SIG-M5 treated with dmso at 0.1 percent for 504 hours (cell line): ENCODE measurements at regions not wholly inside any gene's neighbourhood (a gene's known extent, or its start where the extent isn't known, plus 50 kb on each side); places are given as distances from the start of the nearest gene placed in this dataset.
"Not testable (repeated sequence)": the region's sequence is repeated elsewhere in the genome, so short reads cannot be mapped to it uniquely, and the experiment has no call there.

Experiments
- DNase-seq: peaks from one replicate; lab custom pipeline; 2025; ENCODE audit not compliant: unreplicated experiment; lab: John Stamatoyannopoulos, UW

DNA sequence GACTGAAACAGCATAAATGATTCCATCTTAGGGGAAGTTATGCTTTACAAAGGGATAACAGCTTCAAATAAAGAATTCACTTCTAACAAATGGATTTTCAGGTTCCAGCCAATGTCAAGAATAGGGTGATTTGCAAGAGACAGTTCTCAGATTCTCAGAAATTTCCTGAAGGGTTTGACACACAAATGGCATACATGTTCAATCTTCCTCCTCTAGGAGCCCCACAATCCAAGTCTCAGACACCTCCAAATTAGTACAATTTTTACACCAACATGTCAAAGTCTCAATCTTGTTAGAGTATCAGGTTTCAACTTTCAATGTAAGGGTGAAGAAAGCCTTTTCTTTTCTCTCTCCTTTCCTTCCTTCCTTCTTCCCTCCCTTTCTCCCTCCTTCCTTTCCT lies 996.6 kb downstream of the TLE1 start:
- DNase-seq: no peak

DNA sequence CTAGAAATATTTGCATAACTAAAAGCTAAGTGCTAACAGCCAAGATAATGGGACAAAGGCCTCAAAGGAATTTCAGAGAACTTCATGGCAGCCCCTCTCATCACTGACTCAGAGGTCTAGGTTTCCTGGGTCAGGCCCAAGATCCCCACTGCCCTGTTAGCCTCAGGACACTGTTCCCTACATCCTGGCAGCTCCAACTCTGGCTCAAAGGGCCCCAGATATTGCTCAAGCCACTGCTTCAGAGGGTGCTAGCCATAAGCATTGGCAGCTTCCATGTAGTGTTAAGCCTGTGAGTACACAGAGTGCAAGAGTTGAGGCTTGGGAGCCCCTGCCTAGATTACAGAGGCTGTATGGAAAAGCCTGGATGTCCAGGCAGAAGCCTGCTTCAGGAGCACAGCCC lies 998.1 kb downstream of the TLE1 start:
- no peak for DNase-seq

DNA sequence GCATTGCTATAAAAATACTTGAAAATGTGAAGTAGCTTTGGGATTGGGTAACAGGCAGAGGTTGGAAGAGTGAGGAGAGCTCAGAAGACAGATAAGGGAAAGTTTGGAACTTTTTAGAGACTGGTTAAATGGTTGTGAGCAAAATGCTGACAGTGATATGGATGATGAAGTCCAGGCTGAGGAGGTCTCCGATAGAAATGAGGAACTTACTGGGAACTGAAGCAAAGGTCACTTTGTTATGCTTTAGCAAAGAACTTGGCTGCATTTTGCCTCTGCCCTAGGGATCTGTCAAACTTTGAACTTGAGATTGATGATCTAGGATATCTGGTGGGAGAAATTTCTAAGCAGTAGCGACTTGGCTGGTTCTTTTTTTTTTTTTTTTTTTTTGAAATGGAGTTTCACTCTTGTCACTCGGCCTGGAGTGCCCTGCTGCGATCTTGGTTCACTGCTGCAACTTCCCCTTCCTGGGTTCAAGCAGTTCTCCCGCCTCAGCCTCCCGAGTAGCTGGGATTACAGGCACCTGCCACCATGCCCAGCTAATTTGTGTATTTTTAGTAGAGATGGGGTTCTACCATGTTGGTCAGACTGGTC lies 998.9 kb downstream of the TLE1 start:
- no peak for DNase-seq

DNA sequence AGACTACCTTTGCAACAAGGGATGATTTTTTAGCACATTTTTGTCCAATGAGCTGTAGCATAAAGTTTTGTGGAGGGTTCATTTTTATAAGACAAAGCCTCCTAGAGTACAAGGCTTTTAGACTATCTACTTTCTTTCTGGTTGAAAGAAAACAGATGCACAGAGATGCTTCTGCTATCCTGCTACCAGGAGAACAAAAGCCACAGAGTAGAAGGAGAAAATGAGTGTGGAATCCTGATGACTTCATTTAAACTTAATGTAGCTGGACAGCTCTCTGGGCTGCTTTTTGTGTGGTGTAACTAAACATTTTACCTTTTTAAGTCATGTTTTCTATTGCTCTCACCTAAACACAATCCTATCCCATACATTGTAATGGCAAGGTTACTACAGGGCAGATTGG lies 1009.4 kb downstream of the TLE1 start:
- no peak for DNase-seq

DNA sequence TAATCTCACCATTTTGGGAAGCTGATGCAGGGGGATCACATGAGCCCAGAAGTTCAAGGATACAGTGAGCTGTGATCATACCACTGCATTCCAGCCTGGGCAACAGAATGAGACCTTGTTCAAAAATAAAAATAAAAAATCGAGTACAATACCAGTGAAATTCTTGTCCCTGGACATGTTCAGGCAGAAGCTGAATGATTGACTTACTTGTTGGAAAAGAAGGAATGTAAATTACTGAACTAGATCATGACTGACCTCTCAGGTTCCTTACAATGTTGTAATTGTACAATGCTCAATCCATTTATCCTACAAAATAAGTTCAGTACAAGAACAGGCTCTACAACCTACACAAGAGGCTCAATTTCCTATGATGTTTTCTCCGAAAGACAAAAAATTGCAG lies 1010.4 kb downstream of the TLE1 start:
- DNase-seq: no peak

DNA sequence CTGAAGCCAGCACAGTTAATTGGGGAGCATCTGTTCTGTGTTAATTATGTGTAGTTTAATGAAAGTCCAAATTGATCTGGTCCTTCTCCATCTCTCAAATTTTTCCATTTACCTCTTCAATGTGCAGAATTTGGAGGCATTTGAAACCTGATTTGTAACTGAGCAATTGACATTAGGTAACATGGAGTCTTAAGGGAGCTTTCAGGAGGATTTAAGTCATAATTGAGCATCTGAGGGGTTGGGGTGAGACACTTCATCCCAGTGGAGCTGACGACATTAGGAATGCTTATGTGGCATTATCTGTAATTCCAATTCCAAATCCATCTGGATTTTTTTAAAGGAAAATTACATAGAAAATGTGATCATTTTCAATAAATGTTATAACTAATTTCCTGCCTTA lies 1015.9 kb downstream of the TLE1 start:
- no peak for DNase-seq

DNA sequence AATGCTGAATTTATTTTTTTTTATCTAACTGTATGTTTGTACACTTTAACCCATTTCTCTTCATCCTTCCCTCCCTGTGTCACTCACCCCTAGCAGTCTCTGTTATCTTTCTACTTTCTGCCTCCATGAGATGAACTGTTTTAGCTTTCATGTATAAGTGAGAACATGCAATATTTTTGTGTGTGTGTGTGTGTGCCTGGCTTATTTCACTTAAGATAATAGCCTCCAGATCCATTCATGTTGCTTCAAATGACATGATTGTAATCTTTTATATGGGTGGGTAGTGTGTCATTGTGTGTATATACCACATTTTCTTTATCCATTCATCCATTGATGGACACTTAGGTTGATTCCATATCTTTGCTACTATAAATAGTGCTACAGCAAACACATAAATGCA lies 1023.9 kb downstream of the TLE1 start:
- no peak for DNase-seq

DNA sequence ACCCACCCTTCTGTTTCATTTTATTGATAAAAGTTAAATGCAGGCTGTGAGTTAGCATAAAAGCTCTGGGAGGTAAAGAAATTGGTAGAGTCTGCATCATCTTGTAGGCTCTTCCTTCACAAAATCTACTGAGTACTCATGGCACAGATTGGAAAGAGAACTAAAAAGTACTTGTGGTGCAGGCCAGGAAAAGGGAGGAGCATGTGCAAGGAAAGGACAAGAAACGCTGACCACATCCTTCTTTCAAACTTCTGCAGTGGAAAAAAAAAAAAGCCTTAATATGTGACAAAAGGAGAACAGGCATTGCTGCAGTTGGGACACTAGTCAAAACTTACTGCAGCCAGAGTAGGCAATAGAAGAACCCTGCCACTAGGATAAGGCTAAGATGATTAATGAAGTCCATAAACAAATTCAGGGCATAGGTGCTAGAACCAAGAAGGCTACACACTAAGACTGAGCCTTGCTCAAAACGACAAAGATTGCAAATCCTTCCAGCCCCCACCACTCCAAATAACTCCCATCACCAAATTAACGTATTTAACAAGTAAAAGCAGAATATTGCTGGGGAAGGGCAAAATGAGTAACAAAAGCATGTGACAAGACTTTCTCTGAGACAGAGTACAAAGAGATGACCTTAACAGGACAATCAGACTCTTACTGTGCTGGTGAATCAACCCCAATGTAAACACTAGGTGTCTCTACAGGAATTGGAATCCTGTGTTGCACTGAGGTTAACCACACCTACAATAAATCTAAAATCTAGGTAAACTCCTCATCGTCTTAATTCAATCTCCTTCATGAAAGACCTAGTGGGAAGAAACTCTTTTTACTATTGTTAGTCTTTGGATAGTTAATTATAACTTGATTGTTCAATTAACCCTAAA lies 1024.8 kb downstream of the TLE1 start:
- DNase-seq: peak; percentile 23

DNA sequence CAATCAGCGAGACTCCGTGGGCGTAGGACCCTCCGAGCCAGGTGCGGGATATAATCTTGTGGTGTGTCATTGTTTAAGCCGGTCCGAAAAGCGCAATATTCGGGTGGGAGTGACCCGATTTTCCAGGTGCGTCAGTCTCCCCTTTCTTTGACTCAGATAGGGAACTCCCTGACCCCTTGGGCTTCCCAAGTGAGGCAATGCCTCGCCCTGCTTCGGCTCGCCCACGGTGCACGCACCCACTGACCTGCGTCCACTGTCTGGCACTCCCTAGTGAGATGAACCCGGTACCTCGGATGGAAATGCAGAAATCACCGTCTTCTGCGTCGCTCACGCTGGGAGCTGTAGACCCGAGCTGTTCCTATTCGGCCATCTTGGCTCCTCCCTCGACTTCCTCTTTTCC lies 1029.6 kb downstream of the TLE1 start:
- not testable (repeated sequence) for DNase-seq

DNA sequence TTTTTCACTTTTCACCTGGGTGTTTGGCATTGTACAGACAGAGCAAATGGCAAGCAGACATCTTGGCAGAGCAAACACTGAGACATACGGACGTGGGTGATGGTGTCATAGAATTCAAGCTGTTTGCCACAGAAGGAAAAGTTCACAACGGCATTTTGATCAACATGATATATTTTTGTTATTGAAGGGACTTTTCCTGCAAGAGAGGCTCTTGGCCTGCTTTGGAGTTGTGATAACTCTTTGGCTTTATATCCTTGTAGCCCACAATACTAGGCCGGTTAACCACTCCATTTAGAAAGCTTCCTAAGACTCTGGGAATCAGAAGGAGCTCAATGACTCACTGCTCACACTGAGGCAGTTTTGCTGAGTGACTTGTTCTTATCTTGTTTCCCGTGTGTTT lies 1038.3 kb downstream of the TLE1 start:
- no peak for DNase-seq

DNA sequence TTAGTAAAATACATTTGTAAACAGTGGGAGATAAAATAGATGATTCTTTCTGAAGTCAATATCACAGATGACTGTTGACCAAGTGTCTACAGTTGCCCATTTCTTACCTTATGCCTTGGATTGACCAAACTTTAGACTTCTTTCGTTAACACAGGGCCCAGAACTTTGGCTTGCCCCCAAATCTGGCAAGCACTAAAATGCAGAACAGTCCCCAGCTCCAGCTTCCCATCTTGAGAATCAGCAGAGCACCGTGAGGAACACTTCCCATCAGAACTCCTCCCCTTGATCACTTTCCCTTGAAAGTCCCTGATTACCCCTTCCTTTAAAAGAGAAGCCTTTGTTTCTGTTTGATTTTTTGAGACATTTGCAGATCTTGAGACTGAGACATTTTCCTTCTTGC lies 1039.9 kb downstream of the TLE1 start:
- no peak for DNase-seq

DNA sequence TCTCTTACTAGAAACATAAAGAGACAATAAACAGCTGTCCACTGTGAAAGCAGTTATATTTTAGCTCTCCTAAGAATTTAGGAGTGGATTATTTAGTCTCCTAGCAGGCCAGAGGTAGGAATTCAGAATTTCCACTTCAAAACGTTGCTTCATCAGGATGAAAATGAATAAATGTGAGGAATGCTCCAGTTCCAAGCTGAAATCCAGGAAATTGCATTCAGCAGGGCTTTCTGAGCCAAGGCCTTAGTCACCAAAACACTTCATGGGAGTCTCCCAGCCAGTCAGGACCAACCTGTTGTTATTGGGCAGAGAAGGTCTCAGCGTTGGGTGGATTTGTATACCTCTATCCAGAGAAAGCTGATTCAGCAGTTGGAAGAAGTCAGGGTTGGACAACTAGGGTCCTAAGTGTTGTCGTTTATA lies 1040.3 kb downstream of the TLE1 start:
- no peak for DNase-seq

DNA sequence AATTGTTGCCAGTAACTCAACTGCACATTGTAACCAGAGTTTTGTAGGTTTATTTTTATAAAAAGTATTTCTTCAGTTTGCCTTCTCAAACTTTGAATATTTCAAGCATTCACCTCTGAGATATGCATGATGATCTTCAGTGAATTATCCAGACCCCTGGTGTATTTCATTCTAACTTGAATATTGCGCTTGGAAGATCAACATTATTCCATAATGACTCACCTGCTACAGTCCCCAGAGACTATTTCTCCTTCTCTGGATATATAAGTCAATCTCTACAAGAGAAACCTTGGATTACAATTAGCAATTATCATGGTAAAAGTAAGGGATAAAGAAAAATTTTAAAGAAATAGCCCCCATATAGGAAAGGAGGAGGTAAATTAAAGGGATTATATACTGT lies 1041.0 kb downstream of the TLE1 start:
- DNase-seq: no peak

DNA sequence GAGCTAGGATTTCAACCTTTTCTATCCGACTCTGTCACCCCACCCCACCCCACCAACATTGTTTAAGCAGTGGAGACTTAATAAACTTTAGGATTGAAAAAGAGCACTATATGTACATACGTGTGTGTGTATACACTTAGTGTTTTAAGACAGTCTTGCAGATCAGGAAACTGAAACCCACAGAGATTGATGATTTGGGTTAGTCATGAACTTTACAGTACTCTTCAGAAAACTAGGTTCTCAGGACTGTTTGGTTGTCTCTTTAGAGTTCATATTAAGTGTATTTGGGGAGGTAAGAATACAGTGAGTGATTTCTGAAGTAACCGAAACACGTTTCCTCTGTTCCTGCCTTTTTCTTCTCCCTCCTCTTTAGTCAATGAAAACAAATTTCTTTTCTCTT lies 1043.1 kb downstream of the TLE1 start:
- no peak for DNase-seq

DNA sequence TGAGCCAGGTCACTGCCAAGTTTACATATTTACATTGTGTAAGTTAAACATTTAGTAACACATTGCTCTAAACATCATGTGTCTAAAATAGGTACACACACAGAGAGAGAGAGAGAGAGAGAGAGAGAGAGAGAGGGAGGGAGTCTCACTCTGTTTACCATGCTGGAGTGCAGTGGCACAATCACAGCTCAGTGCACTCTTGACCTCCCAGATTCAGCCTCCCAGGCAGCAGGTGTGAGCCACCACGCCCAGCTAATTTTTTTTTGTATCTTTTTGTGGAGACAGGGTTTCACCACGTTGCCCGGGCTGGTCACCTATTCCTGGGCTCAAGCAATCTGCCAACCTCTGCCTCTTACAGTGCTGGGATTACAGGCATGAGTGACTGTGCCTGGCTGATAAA lies 1045.3 kb downstream of the TLE1 start:
- no peak for DNase-seq

DNA sequence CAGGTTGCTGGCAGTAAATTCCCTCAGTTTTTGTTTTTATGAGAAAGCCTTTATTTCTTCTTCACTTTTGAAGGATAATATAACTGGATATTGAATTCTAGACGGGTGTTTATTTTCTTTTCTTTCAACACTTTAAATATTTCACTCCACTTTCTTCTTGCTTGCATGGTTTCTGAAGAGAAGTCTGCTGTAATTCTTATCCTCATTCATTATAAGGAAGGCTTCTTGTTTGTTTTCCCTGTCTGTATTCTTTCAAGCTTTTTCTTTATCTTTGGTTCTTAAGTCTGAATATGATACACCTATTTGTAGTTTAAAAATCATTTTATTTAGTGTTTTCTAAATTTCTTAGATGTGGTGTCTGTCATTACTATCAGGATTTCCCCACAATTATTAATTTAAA lies 1054.3 kb downstream of the TLE1 start:
- DNase-seq: no peak

DNA sequence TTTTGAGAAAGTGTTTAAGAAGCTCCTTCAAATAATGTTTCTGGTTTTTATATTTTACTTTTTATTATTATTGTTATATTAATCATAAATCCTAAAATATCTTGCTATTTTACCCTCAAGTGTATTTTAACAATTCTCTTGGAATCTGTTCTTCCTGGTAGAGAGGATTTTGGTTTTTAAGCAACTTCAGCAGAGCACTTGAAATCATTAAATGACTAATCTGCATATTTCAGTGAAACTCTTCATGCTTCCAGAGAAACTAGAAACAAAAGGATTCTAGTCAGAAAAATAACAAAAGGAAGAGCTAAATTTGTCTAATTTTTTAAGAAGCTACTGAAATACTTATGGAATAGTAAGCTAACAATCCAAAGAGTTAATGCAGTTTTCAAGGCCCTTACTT lies 1057.3 kb downstream of the TLE1 start:
- DNase-seq: no peak

DNA sequence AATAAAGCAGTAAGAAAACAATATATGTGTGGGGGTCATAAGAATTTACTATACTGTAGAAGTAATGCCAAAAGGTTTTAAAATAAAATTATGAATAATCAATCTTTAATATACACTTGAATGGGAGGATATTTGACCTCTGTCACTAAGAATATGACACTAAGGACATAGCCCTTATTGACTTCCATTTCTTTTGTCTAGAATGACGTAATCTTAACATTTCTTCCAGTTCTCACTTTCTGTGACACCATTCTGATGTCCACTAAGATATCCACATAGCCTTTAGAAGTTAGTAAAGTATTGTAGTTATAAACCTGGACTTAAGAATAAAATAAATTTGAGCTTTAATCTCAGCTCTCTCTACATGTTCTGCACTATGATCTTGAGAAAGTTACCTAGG lies 1050.7 kb downstream of the TLE4 start:
- DNase-seq: no peak

DNA sequence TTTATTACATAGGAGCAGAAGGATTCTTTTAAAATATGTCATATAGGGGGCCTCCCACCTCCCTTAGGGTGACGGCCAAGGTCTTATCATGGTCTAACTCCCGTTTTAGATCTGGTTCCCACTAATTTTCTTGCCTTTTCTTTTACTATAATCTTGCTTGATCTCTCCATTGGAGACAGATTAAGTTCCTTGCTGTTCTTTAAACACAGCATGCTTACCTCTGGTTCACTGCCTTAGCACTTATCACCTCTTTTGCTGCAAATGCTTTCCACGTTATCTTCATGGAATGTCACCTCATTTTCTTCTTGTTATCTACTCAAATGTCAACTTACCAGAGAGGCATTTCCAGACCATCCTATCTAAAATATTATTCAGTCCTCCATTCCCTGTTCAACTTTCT lies 1047.6 kb downstream of the TLE4 start:
- DNase-seq: no peak

DNA sequence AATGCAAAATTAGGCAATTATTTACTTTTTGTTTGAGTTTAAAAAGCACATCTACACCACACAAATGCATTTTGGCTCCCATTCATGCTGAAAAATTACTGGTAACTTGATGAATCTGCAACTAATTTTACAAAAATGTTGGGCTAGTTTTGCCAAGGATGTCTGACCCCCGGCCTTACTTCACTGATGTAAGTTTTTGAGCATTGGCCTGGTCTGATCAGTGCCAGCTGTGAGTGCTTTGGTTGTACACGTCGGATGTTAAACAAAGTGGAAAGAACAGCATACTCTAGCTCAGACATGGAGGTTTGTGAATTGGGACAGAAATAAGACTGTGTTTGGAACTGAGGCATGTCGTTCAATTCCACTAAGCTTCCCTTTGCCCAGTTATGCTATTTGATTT lies 1044.2 kb downstream of the TLE4 start:
- no peak for DNase-seq

DNA sequence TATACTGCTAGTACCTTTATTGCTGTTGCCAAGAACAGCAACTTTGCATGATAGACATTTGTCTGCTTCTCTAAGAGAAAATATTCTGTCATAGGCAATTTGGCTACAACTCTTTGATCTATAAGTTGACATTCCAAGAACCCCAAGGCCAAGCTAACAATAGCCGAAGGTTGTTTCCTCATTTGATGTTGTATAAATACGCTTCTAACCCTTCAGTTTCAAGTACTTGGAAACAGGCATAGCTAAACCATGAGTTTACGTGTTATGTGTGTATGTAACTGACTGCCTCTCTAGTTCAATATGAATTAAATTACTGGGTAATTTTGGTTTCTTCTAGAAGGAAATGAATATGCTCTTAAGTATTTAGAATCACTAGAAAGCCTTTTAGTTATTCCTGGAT lies 1034.0 kb downstream of the TLE4 start:
- DNase-seq: no peak

DNA sequence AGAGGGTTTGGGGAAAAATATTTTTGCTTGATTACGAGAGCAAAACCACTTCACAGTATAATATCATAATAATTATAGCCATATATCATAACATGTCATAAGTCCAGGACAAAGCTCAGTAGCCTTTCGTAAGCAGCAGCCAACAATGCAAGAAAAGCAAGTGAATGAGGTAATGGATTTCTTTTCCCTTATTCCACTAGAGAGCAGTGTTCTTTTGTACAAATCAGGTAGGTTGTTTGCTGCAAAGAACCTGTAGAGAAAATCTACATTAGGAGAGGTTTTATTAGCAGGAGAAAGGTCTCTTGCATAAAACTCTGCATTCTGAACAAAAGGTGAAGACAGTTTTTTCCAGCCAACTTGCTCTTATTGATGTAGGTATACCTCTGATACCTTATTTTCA lies 1033.4 kb downstream of the TLE4 start:
- DNase-seq: peak; percentile 56

DNA sequence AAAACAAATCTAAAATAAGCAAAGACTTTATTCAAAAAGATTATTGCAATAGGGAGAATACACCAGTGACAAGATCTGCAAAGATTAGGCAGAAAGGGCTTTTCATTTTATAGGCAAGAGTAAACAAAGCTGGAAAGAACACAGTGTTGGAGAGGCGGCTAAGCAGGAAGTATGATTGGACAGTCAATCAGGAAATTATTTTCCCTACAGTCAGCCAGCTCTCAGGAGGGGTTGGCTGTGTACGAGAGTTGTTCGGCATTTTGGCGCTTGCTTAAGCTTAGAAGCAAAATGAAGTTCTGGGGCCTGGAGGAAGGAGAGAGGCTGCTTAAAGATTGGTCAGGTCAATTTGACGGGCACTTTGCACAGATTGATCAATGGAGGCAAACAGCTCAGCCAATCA lies 1030.5 kb downstream of the TLE4 start:
- DNase-seq: no peak
